Activated CD4-positive, CD25-positive, alpha-beta regulatory T cell (primary cell): ENCODE measurements at regions not wholly inside any gene's neighbourhood (a gene's known extent, or its start where the extent isn't known, plus 50 kb on each side); places are given as distances from the start of the nearest gene placed in this dataset.

Source experiments
- DNase-seq, 4 experiments: peaks; one replicate each; lab custom pipeline; 2025; lab: John Stamatoyannopoulos, UW

DNA sequence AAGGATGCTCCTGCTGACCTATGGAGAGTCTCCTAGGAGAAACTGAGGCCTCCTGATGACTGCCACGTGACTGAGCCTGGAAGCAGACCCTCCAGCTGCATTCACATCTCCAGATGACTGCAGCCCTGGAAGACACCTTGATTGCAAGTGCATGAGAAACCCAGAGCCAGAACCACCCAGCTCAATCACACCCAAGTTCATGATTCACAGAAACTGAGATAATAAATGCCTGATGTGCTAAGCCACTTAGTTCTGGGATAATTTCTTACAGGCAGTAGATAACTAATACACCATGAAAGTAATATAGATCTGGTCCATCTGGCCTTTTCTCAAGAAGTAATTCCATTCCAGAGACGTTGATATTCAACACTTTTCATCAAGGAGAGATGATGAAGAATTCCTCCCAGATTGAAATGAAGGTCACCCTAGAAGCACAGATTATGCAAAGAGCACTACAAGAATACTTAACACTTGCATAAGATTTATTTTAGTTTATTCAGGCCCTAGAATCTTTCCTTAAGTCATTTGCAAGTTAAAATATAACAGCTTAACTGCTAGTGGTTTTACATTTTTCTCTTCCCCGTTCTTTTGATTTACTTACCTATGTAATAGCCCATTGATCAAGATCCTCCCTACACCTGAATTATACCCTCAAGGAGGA, 208.2 kb upstream of the INHBA start:
- DNase-seq, result no peak

- DNase-seq, result no peak
Measured at GRCh38 chr7:41907444-41907843, 204.6 kb upstream of the INHBA start.

GRCh38 chr7:41900532-41900931, 197.6 kb upstream of the INHBA start:
- no peak for DNase-seq

- DNase-seq, result no peak
Measured at GRCh38 chr7:41899823-41900433, 197.0 kb upstream of the INHBA start.

- no peak for DNase-seq
Measured at GRCh38 chr7:41893656-41894055, 190.8 kb upstream of the INHBA start.

- DNase-seq, result no peak
Measured at GRCh38 chr7:41892356-41893100, 189.6 kb upstream of the INHBA start.

DNA sequence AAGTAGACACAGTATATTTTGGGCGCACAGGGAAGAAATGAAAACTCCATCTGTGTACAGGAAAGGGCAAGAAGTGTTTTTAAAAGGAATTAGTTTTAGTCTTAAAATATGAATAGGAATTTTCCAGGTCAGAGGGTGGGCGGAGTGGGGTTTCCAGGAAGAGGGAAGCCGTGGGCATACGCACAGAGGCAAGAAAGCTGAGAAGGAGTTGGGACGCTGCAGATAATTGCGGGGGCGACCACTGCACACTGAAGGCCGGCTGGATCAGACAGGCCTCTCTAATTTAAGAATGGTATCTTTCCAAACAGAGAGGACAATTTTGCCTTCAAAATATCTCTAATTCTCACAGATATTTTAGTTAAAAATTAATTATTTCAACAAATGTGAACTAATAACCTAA, 189.1 kb upstream of the INHBA start:
- no peak for DNase-seq

DNA sequence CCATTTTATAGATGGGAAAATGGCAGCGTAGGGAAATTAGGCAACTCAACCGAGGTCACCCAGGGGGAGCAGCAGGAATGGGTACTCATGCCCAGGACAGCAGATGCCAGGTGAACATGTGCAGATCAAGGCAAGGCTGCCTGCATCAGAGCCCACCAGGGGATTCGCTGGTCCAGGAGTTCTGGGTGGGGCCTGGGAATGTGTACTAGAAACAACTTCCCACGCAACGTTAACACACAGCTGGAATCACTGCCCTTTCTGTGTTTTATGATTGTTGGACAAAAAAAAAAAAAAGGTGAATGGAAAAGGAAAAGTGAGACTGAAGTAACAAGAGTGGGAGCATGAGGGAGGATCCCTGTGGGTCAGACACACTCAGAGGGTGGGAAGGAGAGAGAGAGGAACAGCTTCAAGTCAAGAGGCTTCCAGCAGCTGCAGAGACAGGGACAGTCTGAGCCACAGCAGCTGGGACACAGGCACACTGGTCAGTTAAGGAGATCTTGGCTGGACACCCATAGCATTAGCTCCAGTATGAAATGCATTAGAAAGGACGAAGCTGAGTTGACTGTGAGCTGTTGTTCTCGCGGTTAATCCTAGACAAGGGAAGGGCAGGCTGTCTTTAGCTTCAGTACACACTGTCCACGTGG, 187.9 kb upstream of the INHBA start:
- DNase-seq, result no peak

GRCh38 chr7:41889472-41889871, 186.6 kb upstream of the INHBA start:
- DNase-seq, result no peak

GRCh38 chr7:41889040-41889439, 186.2 kb upstream of the INHBA start:
- no peak for DNase-seq

DNA sequence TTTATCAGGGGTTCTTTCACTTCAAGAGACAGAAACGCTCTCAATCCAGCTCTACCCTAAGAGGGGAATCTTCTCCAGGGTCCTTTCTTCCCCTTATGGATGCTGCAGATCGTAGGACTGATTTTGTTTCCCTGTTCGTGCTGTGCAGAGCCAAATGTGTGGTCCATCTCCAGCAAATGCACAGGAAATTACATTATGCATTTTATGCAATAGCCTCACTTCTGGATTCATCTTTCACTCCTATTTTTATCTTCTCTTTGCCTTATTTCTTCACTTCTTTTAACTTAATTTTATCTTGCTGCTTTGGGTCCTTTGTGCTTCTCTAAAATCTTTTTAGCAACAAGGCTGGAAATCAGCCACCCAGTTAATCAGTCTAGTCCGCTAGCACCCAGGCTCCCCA, 184.5 kb upstream of the INHBA start:
- DNase-seq, result no peak

DNA sequence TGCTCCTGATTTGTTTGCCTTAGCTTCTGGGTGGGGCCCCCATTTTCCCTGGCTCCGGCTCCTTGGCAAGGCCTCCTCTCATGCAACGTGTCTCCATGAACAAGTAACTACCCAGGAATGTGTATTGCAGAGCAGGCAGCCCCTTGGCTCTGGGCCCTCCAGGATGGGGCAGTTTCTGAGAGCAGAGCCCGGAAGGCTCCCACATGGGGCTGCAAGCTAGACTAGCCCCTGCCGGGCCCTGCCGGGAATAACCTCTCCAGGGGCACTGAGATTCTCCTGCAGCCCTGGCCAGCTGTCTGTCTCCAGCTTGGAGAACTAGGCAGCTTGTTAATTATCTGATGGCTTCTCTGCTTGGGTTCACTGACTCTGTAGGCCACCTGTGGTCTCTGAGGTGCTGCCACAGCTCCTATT, 184.0 kb upstream of the INHBA start:
- no peak for DNase-seq

GRCh38 chr7:41886262-41886900, 183.5 kb upstream of the INHBA start:
- no peak for DNase-seq

GRCh38 chr7:41885748-41886147, 182.9 kb upstream of the INHBA start:
- no peak for DNase-seq

DNA sequence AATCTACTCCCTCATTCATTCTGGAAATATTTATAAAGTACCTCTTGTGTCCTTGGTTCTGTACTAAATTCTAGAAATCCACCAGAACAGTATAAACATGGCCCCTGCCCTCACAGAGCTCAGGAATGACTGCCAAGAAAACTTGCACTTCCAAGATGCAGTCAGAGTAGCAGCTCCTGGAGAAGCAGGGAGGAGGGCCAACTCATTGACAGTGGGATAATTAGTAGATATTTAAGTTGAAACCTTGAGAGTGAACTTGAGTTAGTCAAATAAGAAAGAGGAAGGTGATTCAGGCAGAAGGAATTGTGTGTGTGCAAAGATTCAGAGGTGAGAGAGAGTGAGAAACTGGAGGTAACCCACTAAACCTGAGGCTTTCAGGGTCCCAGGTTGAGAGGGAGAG, 182.2 kb upstream of the INHBA start:
- no peak for DNase-seq

DNA sequence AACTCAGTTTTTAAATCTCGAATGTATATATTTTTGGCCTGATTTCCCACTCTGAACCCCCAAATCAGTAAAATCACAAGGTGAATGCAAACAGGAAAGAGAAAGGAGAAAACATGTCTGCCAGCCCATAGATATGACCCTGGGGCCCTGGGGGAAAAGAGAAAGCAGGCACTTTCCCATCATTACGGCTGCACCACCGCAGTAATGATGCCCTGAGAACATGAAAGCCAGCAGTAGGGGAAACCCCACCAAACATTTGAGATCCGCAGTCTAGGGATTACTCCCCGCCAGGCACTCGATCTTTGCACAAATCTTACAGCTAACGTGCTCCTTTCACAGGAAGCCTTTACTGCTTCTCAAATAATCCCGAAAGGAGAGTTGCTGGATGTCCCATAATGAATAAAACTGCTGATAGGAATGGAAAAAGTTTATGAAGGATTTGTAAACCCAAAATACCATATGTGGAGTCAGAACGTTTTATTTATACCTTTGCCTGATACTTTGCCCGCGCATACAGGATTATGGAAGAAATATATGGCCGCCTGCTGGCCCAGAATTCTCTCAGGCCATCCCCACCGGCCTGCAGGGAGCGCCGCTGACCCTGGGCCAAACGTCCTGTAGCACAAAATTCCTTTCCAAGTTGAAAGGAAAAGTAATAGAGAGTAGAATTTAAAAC, 180.0 kb upstream of the INHBA start:
- no peak for DNase-seq

GRCh38 chr7:41882256-41882655, 179.4 kb upstream of the INHBA start:
- no peak for DNase-seq

DNA sequence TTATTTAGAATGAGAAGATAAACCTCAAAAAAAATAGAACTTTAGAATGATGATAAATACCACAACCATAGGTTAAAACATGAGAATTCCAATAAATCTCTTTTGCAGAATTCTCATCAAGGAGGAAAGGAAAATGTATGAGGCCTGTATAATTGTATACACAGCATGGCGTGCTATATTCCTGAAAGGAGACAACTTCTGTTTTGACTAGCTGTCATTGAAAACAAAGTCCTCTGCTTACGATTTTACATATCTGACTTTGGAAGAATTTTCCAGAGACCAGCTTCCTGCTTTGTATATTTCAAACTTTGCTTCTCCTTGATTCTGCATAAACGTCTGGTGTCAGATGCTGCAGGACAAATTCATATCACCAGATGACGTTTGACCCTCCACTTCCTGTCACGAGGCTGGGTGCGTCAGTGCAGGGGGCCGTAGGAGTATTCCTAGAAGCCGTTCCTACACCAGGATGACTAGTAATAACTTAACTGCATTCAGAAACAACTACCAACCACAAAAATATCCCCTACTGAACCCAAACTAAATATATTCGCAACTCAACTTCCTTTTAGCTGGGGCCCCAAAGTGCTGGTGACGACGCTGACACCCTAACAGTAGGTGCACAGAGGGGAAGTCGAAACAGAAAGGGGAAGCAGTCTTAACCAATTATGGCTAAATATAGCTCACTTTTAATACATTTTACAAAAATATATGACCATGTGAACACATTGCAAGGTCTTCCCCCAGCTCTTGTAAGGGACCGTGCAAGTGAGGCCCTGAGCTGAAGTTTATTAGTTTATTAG, 178.6 kb upstream of the INHBA start:
- peak; percentile 1 to 50 (median 20) for DNase-seq

- no peak for DNase-seq
Measured at GRCh38 chr7:41880107-41880506, 177.2 kb upstream of the INHBA start.

GRCh38 chr7:41879403-41879802, 176.5 kb upstream of the INHBA start:
- DNase-seq, result no peak
